Tibial nerve (tissue), 4 donors: ENCODE measurements at regions not wholly inside any gene's neighbourhood (a gene's known extent, or its start where the extent isn't known, plus 50 kb on each side); places are given as distances from the start of the nearest gene placed in this dataset.
"Not testable (repeated sequence)": the region's sequence is repeated elsewhere in the genome, so short reads cannot be mapped to it uniquely, and the experiment has no call there.

Experiments used
- DNase-seq, 2 donors: peaks; one replicate each; pipeline ENCODE4 v3.0.0-alpha.2; 2019; ENCODE audit warnings: low spot score in 2 of 2
- H3K27ac ChIP-seq, 4 donors: fragments of 200-600 bp; sonication (generic) in 3 of 4; one replicate each; pipeline ENCODE4 v1.5.1; 2017 to 2019; ENCODE audit warnings: mild to moderate bottlenecking in 1 of 4
- H3K27me3 ChIP-seq, 2 donors: fragments of 200-600 bp; sonication (generic) in 1 of 2; one replicate each; pipeline versions ENCODE4 v1.5.1 to v1.6.0; 2017 to 2019
- H3K36me3 ChIP-seq, 3 donors: fragments of 200-600 bp; sonication (generic); one replicate each; pipeline ENCODE4 v1.5.1; 2018 to 2019
- H3K4me1 ChIP-seq, 4 donors: fragments of 200-600 bp; sonication (generic) in 3 of 4; one replicate each; pipeline ENCODE4 v1.5.1; 2017 to 2019
- H3K4me3 ChIP-seq, 4 donors: fragments of 200-600 bp; sonication (generic) in 3 of 4; one replicate each; pipeline ENCODE4 v1.5.1; 2017 to 2019; ENCODE audit warnings: mild to moderate bottlenecking in 1 of 4, moderate library complexity in 1 of 4
- H3K9me3 ChIP-seq, 4 donors: fragments of 200-600 bp; sonication (generic) in 3 of 4; one replicate each; pipeline ENCODE4 v1.5.1; 2017 to 2019
- CTCF ChIP-seq, 5 experiments: fragments of 200-600 bp in 3 of 5; fragments of 450-650 bp in 2 of 5; sonication (generic) in 3 of 5; IDR thresholded peaks; one replicate each; pipeline ENCODE4 v1.5.1; 2016 to 2019; ENCODE audit warnings: antibody characterized with exemption in 5 of 5, mild to moderate bottlenecking in 3 of 5, moderate library complexity in 2 of 5
- EP300 ChIP-seq, 2 donors: sonication (generic); formaldehyde crosslinking; IDR thresholded peaks; one replicate each; pipeline ENCODE4 v1.6.1; 2017; ENCODE audit warnings: antibody characterized with exemption in 2 of 2, mild to moderate bottlenecking in 1 of 2
- POLR2A ChIP-seq, 2 donors: fragments of 450-650 bp; IDR thresholded peaks; one replicate each; pipeline ENCODE4 v1.6.1; 2017; ENCODE audit warnings: antibody characterized with exemption in 2 of 2, mild to moderate bottlenecking in 2 of 2, moderate library complexity in 2 of 2
- WGBS, 2 donors: methylation state at CpG; one replicate each; pipeline ENCODE4 v1.1.5; 2018; 5-methylcytosine and 5-hydroxymethylcytosine counted together

DNA sequence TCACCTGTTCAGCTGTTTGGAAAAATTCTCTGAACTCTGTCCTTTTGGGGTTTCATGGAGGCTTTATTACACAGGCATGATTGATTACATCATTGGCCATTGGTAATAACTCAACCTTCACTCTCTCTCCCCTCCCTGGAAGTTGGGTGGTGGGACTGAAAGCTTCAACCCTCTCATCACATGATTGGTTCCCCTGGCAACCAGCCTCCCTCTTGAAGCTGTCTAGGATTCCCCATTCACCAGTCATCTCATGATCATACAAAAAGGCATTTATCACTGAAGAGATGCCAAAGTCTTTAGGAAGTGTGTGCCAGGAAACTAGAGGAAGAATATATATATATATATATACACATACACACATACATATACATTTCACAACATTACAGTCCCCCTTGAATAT is 228.5 kb downstream of the ZNF326 start:
- Histone ChIP-seq H3K27ac (no peak overlapping the region), H3K36me3 (no peaks in the 10 kb centered on the region), H3K4me1 (no peaks in the 10 kb centered on the region), H3K4me3 (no peak overlapping the region), H3K27me3 (no peaks in the 10 kb centered on the region), H3K9me3 (peaks cover 0 to 14% (median 0%) of the 10 kb centered on the region in 4 donors)
- no peak for DNase-seq
- no peak for TF ChIP-seq POLR2A (IDR thresholded peaks at IDR 0.05)

DNA sequence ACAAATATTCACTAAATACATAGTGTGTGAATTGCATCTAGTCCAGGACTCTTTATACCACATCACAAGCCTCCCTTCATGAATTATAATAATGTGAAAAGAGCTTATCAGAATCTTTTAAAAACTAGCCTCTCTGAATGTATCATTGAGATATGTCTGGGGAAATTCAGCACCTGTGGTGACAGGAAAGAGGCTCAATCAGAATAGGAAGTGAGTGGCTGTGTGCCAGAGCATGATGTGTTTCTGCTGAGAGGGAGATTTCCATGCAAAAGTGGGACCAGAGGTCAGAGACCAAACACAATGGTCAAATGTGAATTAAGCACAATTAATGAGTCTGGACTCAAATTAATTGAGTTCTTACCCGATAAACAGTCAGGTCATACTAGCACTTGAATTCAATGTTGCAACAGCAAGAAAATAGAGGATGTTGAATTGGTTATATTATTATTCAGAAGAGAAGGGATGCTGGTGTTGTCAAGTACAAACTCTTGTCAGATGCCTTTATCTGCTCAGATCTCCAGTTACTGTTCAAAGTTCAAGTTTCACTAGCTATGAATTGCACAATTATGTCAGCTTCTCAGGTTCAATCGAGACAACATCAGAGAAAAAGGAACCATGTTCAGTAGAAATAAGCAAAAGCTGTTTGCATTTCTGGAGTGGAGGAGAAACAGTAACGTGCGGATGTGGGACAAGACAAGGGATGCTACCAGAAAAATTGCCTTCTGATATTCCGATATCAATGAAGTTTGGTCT is 226.2 kb downstream of the ZNF326 start:
- WGBS, 2 donors = 76 to 79% methylated on average over 5 of the region's 5 CpGs
- Histone ChIP-seq H3K4me1 (no peaks in the 10 kb centered on the region), H3K4me3 (no peak overlapping the region), H3K27ac (no peak overlapping the region), H3K9me3 (peaks cover 0 to 12% (median 0%) of the 10 kb centered on the region in 4 donors), H3K36me3 (no peaks in the 10 kb centered on the region), H3K27me3 (no peaks in the 10 kb centered on the region)
- TF ChIP-seq CTCF (IDR thresholded peaks at IDR 0.05) (no peak), EP300 (IDR thresholded peaks at IDR 0.05) (no peak)
- DNase-seq = no peak

GRCh38 chr1:90220496-90220895 is 225.6 kb downstream of the ZNF326 start:
- TF ChIP-seq EP300 (IDR thresholded peaks at IDR 0.05) (no peak), POLR2A (IDR thresholded peaks at IDR 0.05) (no peak), CTCF (IDR thresholded peaks at IDR 0.05) (no peak)
- no peak overlapping the region for H3K27ac ChIP-seq
- H3K36me3 ChIP-seq = no peaks in the 10 kb centered on the region
- no peak overlapping the region for H3K4me3 ChIP-seq
- 65 to 76% methylated on average over 3 of the region's 3 CpGs for WGBS, 2 donors
- H3K9me3 ChIP-seq = peaks cover 0 to 6% (median 0%) of the 10 kb centered on the region in 4 donors
- no peak for DNase-seq
- H3K27me3 ChIP-seq = no peaks in the 10 kb centered on the region
- H3K4me1 ChIP-seq = no peaks in the 10 kb centered on the region

DNA sequence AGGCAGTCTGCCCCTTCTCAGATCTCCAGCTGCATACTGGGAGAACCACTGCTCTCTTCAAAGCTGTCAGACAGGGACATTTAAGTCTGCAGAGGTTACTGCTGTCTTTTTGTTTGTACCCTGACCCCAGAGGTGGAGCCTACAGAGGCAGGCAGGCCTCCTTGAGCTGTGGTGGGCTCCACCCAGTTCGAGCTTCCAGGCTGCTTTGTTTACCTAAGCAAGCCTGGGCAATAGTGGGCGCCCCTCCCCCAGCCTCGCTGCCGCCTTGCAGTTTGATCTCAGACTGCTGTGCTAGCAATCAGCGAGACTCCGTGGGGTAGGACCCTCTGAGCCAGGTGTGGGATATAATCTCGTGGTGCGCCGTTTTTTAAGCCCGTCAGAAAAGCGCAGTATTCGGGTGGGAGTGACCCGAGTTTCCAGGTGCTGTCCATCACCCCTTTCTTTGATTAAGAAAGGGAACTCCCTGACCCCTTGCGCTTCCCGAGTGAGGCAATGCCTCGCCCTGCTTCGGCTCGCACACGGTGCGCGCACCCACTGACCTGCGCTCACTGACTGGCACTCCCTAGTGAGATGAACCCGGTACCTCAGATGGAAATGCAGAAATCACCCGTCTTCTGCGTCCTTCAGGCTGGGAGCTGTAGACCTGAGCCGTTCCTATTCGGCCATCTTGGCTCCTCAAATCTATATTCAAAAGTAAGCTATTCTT is 224.4 kb downstream of the ZNF326 start:
- not testable (repeated sequence) for H3K27ac ChIP-seq, H3K36me3 ChIP-seq, H3K4me3 ChIP-seq, H3K9me3 ChIP-seq, H3K27me3 ChIP-seq, DNase-seq, H3K4me1 ChIP-seq
- WGBS, 2 donors = 81 to 90% methylated on average over 23 to 25 of the region's 27 CpGs

- H3K9me3 ChIP-seq = no peaks in the 10 kb centered on the region
- H3K27ac ChIP-seq = no peak overlapping the region
- no peak overlapping the region for H3K4me3 ChIP-seq
- H3K27me3 ChIP-seq = no peaks in the 10 kb centered on the region
- H3K4me1 ChIP-seq = no peaks in the 10 kb centered on the region
- no peak for TF ChIP-seq EP300 (IDR thresholded peaks at IDR 0.05)
- no peak for TF ChIP-seq POLR2A (IDR thresholded peaks at IDR 0.05)
- TF ChIP-seq CTCF (IDR thresholded peaks at IDR 0.05) = no peak
- no peak for DNase-seq
- 85 to 86% methylated on average over 6 of the region's 6 CpGs for WGBS, 2 donors
- H3K36me3 ChIP-seq = no peaks in the 10 kb centered on the region
These were observed 216.0 kb downstream of the ZNF326 start for GRCh38 chr1:90210633-90211491.

GRCh38 chr1:90208949-90209348 is 214.0 kb downstream of the ZNF326 start:
- Histone ChIP-seq H3K27me3 (no peaks in the 10 kb centered on the region), H3K4me1 (no peaks in the 10 kb centered on the region), H3K4me3 (no peak overlapping the region), H3K9me3 (no peaks in the 10 kb centered on the region), H3K27ac (no peak overlapping the region), H3K36me3 (no peaks in the 10 kb centered on the region)
- no peak for DNase-seq
- 67 to 77% methylated on average over 5 of the region's 5 CpGs for WGBS, 2 donors
- TF ChIP-seq EP300 (IDR thresholded peaks at IDR 0.05) (no peak), POLR2A (IDR thresholded peaks at IDR 0.05) (no peak), CTCF (IDR thresholded peaks at IDR 0.05) (no peak)
